ENCODE measurements at regions not wholly inside any gene's neighbourhood (a gene's known extent, or its start where the extent isn't known, plus 50 kb on each side); places are given as distances from the start of the nearest gene placed in this dataset.
A peak's percentile ranks its signal among the peaks of the same experiment; 100 is the strongest.

- TF ChIP-seq CTCF (IDR thresholded peaks at IDR 0.05) = no peak
- Histone ChIP-seq H3K36me3 (no peaks in the 10 kb centered on the region), H3K4me3 (no peak overlapping the region), H3K4me1 (no peaks in the 10 kb centered on the region), H3K9me3 (no peaks in the 10 kb centered on the region), H3K27me3 (peaks cover 3% of the 10 kb centered on the region), H3K27ac (no peak overlapping the region)
- DNase-seq (ENCODE audit: low spot score in 2 of 2) = peak in 1 of 2 donors; percentile 47
- intact Hi-C loops (cut with DNase I) = no loop called here
Observed at GRCh38 chr5:176734756-176735342, 75.5 kb upstream of the UNC5A start.

GRCh38 chr5:176735383-176736265 is 74.7 kb upstream of the UNC5A start:
- Histone ChIP-seq H3K4me3 (no peak overlapping the region), H3K27me3 (peaks cover 3% of the 10 kb centered on the region), H3K36me3 (no peaks in the 10 kb centered on the region), H3K4me1 (no peaks in the 10 kb centered on the region), H3K9me3 (no peaks in the 10 kb centered on the region), H3K27ac (no peak overlapping the region)
- no peak for TF ChIP-seq CTCF (IDR thresholded peaks at IDR 0.05)
- intact Hi-C loops (cut with DNase I) = no loop called here
- peak in 1 of 2 donors; percentile 50 for DNase-seq (ENCODE audit: low spot score in 2 of 2)

GRCh38 chr5:176736301-176736930 is 73.9 kb upstream of the UNC5A start:
- intact Hi-C loops (cut with DNase I) = no loop called here
- peak in 1 of 2 donors; percentile 19 for DNase-seq (ENCODE audit: low spot score in 2 of 2)
- H3K9me3 ChIP-seq = no peaks in the 10 kb centered on the region
- no peaks in the 10 kb centered on the region for H3K4me1 ChIP-seq
- TF ChIP-seq CTCF (IDR thresholded peaks at IDR 0.05) = no peak
- H3K4me3 ChIP-seq = no peak overlapping the region
- H3K36me3 ChIP-seq = no peaks in the 10 kb centered on the region
- H3K27me3 ChIP-seq = peaks cover 3% of the 10 kb centered on the region
- no peak overlapping the region for H3K27ac ChIP-seq

- DNase-seq (ENCODE audit: low spot score in 2 of 2) = peak in 1 of 2 donors; percentile 33
- H3K9me3 ChIP-seq = no peaks in the 10 kb centered on the region
- no peak overlapping the region for H3K4me3 ChIP-seq
- intact Hi-C loops (cut with DNase I) = no loop called here
- no peak for TF ChIP-seq CTCF (IDR thresholded peaks at IDR 0.05)
- peaks cover 6% of the 10 kb centered on the region for H3K27me3 ChIP-seq
- H3K4me1 ChIP-seq = no peaks in the 10 kb centered on the region
- no peak overlapping the region for H3K27ac ChIP-seq
- no peaks in the 10 kb centered on the region for H3K36me3 ChIP-seq
Observed at GRCh38 chr5:176736931-176737745, 73.2 kb upstream of the UNC5A start.
